Calu3 (cell line): ENCODE measurements at regions not wholly inside any gene's neighbourhood (a gene's known extent, or its start where the extent isn't known, plus 50 kb on each side); places are given as distances from the start of the nearest gene placed in this dataset.

Experiments used
- BruUV-seq: library from RNA; stranded (reverse); fragments of 400-500 nt; replicated peaks from 2 replicates; lab custom pipeline; 2021; lab: Mats Ljungman, UMichigan
- CTCF ChIA-PET: fragments of 300-600 bp; sonication (Branson Sonifier 250); formaldehyde crosslinking; loops from one replicate; lab custom pipeline; 2022; ENCODE audit warnings: antibody characterized with exemption; lab: Charles Lee
- DNase-seq: peaks from one replicate; pipeline ENCODE4 v3.0.0; 2022
- H3K27ac Mint-ChIP-seq: one replicate; pipeline ENCODE4 v1.8.0; 2022; ENCODE audit warnings: mixed read lengths; ENCODE audit not compliant: unreplicated experiment
- H3K27me3 Mint-ChIP-seq: one replicate; pipeline ENCODE4 v1.8.0; 2022; ENCODE audit warnings: mixed read lengths; ENCODE audit not compliant: unreplicated experiment
- H3K36me3 Mint-ChIP-seq: one replicate; pipeline ENCODE4 v1.8.0; 2022; ENCODE audit warnings: mild to moderate bottlenecking, moderate library complexity, mixed read lengths; ENCODE audit not compliant: insufficient read depth, unreplicated experiment
- H3K4me1 Mint-ChIP-seq: one replicate; pipeline ENCODE4 v1.8.0; 2022; ENCODE audit warnings: mild to moderate bottlenecking, low read depth, mixed read lengths; ENCODE audit not compliant: unreplicated experiment
- H3K4me3 Mint-ChIP-seq: one replicate; pipeline ENCODE4 v1.8.0; 2022; ENCODE audit warnings: mild to moderate bottlenecking, low read depth, moderate library complexity, mixed read lengths; ENCODE audit not compliant: unreplicated experiment
- H3K9me3 Mint-ChIP-seq: one replicate; pipeline ENCODE4 v1.8.0; 2022; ENCODE audit warnings: low read depth, mixed read lengths; ENCODE audit not compliant: unreplicated experiment
- intact Hi-C: fragments of 100-400 bp; cut with micrococcal nuclease; formaldehyde crosslinking; loops from one replicate; pipeline ENCODE4 v1.10.0; 2022; ENCODE audit not compliant: unreplicated experiment
- TF ChIP-seq, protein P1 (sequence below): fragments of 200-600 bp; IDR thresholded peaks from one replicate; pipeline ENCODE4 v1.8.0; 2022; ENCODE audit warnings: antibody characterized with exemption; ENCODE audit not compliant: unreplicated experiment

GRCh38 chr4:144572660-144573059 is 73.3 kb upstream of the HHIP start:
- Mint-ChIP-seq H3K4me1 (peaks cover 15% of the 10 kb centered on the region), H3K27ac (no peak overlapping the region), H3K4me3 (no peak overlapping the region), H3K9me3 (no peaks in the 10 kb centered on the region), H3K36me3 (no peaks in the 10 kb centered on the region), H3K27me3 (no peaks in the 10 kb centered on the region)
- no TSS peak for BruUV-seq
- CTCF ChIA-PET = no interaction called here
- TF ChIP-seq, protein P1, sequence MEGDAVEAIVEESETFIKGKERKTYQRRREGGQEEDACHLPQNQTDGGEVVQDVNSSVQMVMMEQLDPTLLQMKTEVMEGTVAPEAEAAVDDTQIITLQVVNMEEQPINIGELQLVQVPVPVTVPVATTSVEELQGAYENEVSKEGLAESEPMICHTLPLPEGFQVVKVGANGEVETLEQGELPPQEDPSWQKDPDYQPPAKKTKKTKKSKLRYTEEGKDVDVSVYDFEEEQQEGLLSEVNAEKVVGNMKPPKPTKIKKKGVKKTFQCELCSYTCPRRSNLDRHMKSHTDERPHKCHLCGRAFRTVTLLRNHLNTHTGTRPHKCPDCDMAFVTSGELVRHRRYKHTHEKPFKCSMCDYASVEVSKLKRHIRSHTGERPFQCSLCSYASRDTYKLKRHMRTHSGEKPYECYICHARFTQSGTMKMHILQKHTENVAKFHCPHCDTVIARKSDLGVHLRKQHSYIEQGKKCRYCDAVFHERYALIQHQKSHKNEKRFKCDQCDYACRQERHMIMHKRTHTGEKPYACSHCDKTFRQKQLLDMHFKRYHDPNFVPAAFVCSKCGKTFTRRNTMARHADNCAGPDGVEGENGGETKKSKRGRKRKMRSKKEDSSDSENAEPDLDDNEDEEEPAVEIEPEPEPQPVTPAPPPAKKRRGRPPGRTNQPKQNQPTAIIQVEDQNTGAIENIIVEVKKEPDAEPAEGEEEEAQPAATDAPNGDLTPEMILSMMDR = no peak
- intact Hi-C loops = no loop called here
- no peak for DNase-seq

DNA sequence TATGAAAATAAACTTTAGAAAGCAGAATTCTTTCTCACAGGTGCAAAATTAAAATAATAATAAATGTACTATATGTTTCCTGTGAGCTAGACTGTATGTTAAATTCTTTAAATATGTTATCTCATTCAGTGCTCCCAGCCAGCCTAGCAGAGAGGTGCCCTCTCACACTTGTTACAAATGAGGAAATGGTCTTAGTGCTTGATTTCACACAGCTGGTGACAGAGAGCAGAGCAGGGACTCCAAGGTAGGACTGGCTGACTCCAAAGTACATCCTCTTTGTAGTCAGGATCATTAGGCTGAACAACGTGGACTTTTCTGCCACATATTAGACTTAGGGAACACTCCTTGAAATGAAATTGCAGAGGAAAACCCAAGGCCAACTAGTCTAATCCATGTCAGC is 72.0 kb upstream of the HHIP start:
- TF ChIP-seq, protein P1 = no peak
- BruUV-seq = no TSS peak
- no peak overlapping the region for H3K4me3 Mint-ChIP-seq
- CTCF ChIA-PET = interaction anchor here (0.5 kb wide), 1 partner anchor 46 kb away, joined by 3 read pairs; no protein-coding TSS in a partner anchor
- H3K4me1 Mint-ChIP-seq = peaks cover 21% of the 10 kb centered on the region
- H3K36me3 Mint-ChIP-seq = no peaks in the 10 kb centered on the region
- intact Hi-C loops = no loop called here
- H3K9me3 Mint-ChIP-seq = no peaks in the 10 kb centered on the region
- DNase-seq = no peak
- no peaks in the 10 kb centered on the region for H3K27me3 Mint-ChIP-seq
- H3K27ac Mint-ChIP-seq = no peak overlapping the region

- intact Hi-C loops = no loop called here
- Mint-ChIP-seq H3K27me3 (no peaks in the 10 kb centered on the region), H3K36me3 (no peaks in the 10 kb centered on the region), H3K4me3 (no peak overlapping the region), H3K4me1 (peaks cover 26% of the 10 kb centered on the region), H3K9me3 (no peaks in the 10 kb centered on the region), H3K27ac (no peak overlapping the region)
- DNase-seq = no peak
- no TSS peak for BruUV-seq
- CTCF ChIA-PET = interaction anchor here (0.5 kb wide), 1 partner anchor 45 kb away, joined by 3 read pairs; no protein-coding TSS in a partner anchor
- TF ChIP-seq, protein P1 = no peak
Observed at GRCh38 chr4:144574509-144574908, 71.4 kb upstream of the HHIP start.

- BruUV-seq = no TSS peak
- no peak for DNase-seq
- CTCF ChIA-PET = no interaction called here
- TF ChIP-seq, protein P1 = no peak
- no peaks in the 10 kb centered on the region for H3K36me3 Mint-ChIP-seq
- no peaks in the 10 kb centered on the region for H3K27me3 Mint-ChIP-seq
- H3K9me3 Mint-ChIP-seq = no peaks in the 10 kb centered on the region
- intact Hi-C loops = no loop called here
- H3K4me1 Mint-ChIP-seq = peaks cover 25% of the 10 kb centered on the region
- H3K4me3 Mint-ChIP-seq = no peak overlapping the region
- H3K27ac Mint-ChIP-seq = no peak overlapping the region
Observed at GRCh38 chr4:144575181-144575580, 70.8 kb upstream of the HHIP start.
